GM12875 (cell line): ENCODE measurements at regions not wholly inside any gene's neighbourhood (a gene's known extent, or its start where the extent isn't known, plus 50 kb on each side); places are given as distances from the start of the nearest gene placed in this dataset.
"Not testable (repeated sequence)": the region's sequence is repeated elsewhere in the genome, so short reads cannot be mapped to it uniquely, and the experiment has no call there.

ENCODE experiments used
- H3K4me3 ChIP-seq: one replicate; pipeline ENCODE4 v1.5.1; 2011; ENCODE audit warnings: low read depth, low read length, control low read depth
- CTCF ChIP-seq: IDR thresholded peaks from 2 replicates; pipeline ENCODE4 v1.5.1; 2011; ENCODE audit warnings: low read depth, mild to moderate bottlenecking, control low read depth, inconsistent platforms, low read length, moderate library complexity, borderline replicate concordance; ENCODE audit not compliant: insufficient read depth

GRCh38 chr2:8554296-8554806, 127.5 kb upstream of the ID2 start:
- TF ChIP-seq CTCF, result no peak
- H3K4me3 ChIP-seq, result no peak overlapping the region

- no peak overlapping the region for H3K4me3 ChIP-seq
- TF ChIP-seq CTCF, result no peak
Observed at GRCh38 chr2:8555543-8555942, 126.3 kb upstream of the ID2 start.

GRCh38 chr2:8558096-8558495, 123.8 kb upstream of the ID2 start:
- TF ChIP-seq CTCF, result no peak
- no peak overlapping the region for H3K4me3 ChIP-seq

DNA sequence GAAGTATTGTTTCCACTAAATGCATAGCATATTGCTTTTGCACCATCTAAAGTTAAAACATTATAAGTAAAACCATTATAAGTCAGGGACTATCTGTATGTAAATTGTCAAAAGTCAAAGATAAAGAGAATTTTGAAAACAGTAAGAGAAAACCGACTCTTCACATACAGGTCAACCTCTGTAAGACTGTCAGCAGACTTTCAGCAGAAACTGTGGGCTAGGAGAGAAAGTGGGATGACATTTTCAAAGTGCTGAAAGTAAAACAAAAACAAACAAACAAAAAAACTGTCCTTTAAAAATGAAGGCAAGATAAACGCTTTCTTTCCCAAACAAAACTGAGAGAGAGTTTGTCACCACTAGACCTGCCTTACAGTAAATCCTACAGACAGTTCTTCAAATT, 122.9 kb upstream of the ID2 start:
- TF ChIP-seq CTCF, result no peak
- H3K4me3 ChIP-seq, result no peak overlapping the region

GRCh38 chr2:8559805-8560204, 122.1 kb upstream of the ID2 start:
- TF ChIP-seq CTCF, result no peak
- H3K4me3 ChIP-seq, result no peak overlapping the region

- H3K4me3 ChIP-seq, result not testable (repeated sequence)
Observed at GRCh38 chr2:8561692-8562091, 120.2 kb upstream of the ID2 start.

DNA sequence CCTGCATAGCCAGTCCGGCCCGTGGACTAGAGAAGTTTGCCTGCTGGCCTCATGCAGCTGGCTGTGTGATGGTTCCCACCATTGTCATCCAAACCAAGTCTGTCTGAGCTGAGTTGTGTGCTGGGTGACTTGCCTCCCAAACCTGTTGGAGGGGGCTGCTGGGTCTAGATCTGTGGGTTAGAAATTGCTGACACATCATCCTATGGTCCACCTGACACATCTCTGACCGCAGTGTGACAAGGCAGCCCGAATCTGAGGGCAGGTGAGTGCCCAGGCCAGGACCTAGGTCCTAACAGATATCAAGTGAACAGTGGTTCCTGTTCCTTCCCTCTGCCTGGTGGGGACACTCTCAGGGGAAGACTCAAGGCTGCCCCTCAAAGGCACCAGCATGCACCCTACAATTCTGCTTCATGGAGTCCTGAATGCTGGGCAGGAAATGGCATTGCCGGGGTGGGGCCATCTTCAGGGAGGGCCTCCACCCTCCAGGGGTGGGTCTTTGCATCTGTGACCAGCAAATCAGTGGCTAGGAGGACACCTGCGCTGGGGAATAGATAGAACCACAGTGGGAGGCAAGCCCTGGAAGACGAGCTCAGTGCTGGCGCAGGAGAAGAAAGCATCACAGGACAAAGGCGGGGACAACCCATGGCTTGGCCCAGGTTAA, 117.9 kb upstream of the ID2 start:
- no peak for TF ChIP-seq CTCF
- H3K4me3 ChIP-seq, result no peak overlapping the region

- no peak for TF ChIP-seq CTCF
- no peak overlapping the region for H3K4me3 ChIP-seq
Observed at GRCh38 chr2:8564475-8564874, 117.4 kb upstream of the ID2 start.
